GM12878 (cell line): ENCODE measurements at regions not wholly inside any gene's neighbourhood (a gene's known extent, or its start where the extent isn't known, plus 50 kb on each side); places are given as distances from the start of the nearest gene placed in this dataset.

Source experiments
- ATAC-seq: fragments of 200-7000 bp; cut with Tn5 transposase; 3 replicates; pipeline ENCODE4 v1.9.1; 2020; ENCODE audit warnings: mild to moderate bottlenecking, moderate library complexity
- BruUV-seq: library from RNA; stranded (reverse); fragments of 400-500 nt; replicated peaks from 2 replicates; lab custom pipeline; 2021; lab: Mats Ljungman, UMichigan
- CTCF ChIA-PET: fragments of 300-600 bp; sonication (Branson Sonifier 250); formaldehyde crosslinking; extraction: SDS; loops from one replicate; lab custom pipeline; 2021; ENCODE audit warnings: inconsistent platforms; lab: Yijun Ruan, JAX
- POLR2A ChIA-PET: fragments of 350-600 bp; formaldehyde crosslinking; extraction: SDS; loops from one replicate; lab custom pipeline; 2021; ENCODE audit warnings: inconsistent platforms; lab: Charles Lee
- RAD21 ChIA-PET: fragments of 300-600 bp; sonication (Branson Sonifier 250); formaldehyde crosslinking; loops from one replicate; lab custom pipeline; 2023; ENCODE audit warnings: antibody characterized with exemption; ENCODE audit not compliant: unreplicated experiment; lab: Charles Lee
- SMC1A ChIA-PET: fragments of 300-600 bp; sonication (Branson Sonifier 250); formaldehyde crosslinking; loops from one replicate; lab custom pipeline; 2023; ENCODE audit not compliant: unreplicated experiment, uncharacterized antibody; lab: Charles Lee
- DNase-seq: peaks from one replicate; pipeline ENCODE4 v3.0.0-alpha.2; 2011; ENCODE audit warnings: low read depth, low spot score
- FAIRE-seq: peaks from 3 replicates; lab custom pipeline; 2011; peaks lifted over from hg19 to GRCh38; lab: Jason Lieb, UNC
- H2AFZ ChIP-seq: 2 replicates; pipeline ENCODE4 v1.6.0; 2011; ENCODE audit warnings: low read depth, low read length, control low read depth; ENCODE audit not compliant: control insufficient read depth
- H3K27ac ChIP-seq: 2 replicates; pipeline ENCODE4 v1.5.1; 2011; ENCODE audit warnings: control low read depth; ENCODE audit not compliant: control insufficient read depth, insufficient read depth
- H3K27me3 ChIP-seq, 2 experiments: replicated peaks in 1 of 2; 2 replicates each; pipeline versions ENCODE4 v1.6.0 to v1.6.1; 2011; ENCODE audit warnings: low read length in 1 of 2; ENCODE audit not compliant: control insufficient read depth in 2 of 2, insufficient read depth in 2 of 2
- H3K36me3 ChIP-seq, 2 experiments: 2 replicates each; pipeline ENCODE4 v1.5.1; 2011; ENCODE audit warnings: low read length in 1 of 2; ENCODE audit not compliant: control insufficient read depth in 2 of 2, insufficient read depth in 2 of 2
- H3K4me1 ChIP-seq: 2 replicates; pipeline ENCODE4 v1.6.1; 2011; ENCODE audit warnings: mild to moderate bottlenecking, low read length, moderate library complexity, mixed read lengths; ENCODE audit not compliant: control insufficient read depth, insufficient read depth
- H3K4me2 ChIP-seq: 2 replicates; pipeline ENCODE4 v1.6.0; 2011; ENCODE audit warnings: control low read depth; ENCODE audit not compliant: control insufficient read depth, insufficient read depth
- H3K4me3 ChIP-seq: fragments of 200-600 bp; sonication (generic); 2 replicates; pipeline ENCODE4 v1.5.1; 2016
- H3K79me2 ChIP-seq: 2 replicates; pipeline ENCODE4 v1.6.0; 2011; ENCODE audit warnings: low read length; ENCODE audit not compliant: control insufficient read depth, insufficient read depth
- H3K9ac ChIP-seq: 2 replicates; pipeline ENCODE4 v1.8.0; 2011; ENCODE audit warnings: low read length, control low read depth, mixed read lengths; ENCODE audit not compliant: control insufficient read depth, insufficient read depth
- H3K9me3 ChIP-seq: replicated peaks from 3 replicates; pipeline ENCODE4 v1.5.1; 2011; ENCODE audit warnings: mild to moderate bottlenecking, low read length; ENCODE audit not compliant: control insufficient read depth, insufficient read depth
- H4K20me1 ChIP-seq: 2 replicates; pipeline ENCODE4 v1.6.0; 2011; ENCODE audit not compliant: control insufficient read depth, insufficient read depth
- BCL3 ChIP-seq: IDR thresholded peaks from 2 replicates; pipeline ENCODE4 v1.6.1; 2011; ENCODE audit warnings: borderline replicate concordance, low read depth, mild to moderate bottlenecking, moderate library complexity, low read length; ENCODE audit not compliant: insufficient read depth, poor library complexity, severe bottlenecking
- BRCA1 ChIP-seq: IDR thresholded peaks from 2 replicates; pipeline ENCODE4 v1.6.1; 2011; ENCODE audit warnings: low read depth, low read length, improper control_type of control experiment
- CHD2 ChIP-seq: IDR thresholded peaks from 2 replicates; pipeline ENCODE4 v1.6.1; 2011; ENCODE audit warnings: low read depth, low read length, improper control_type of control experiment, borderline replicate concordance
- CREM ChIP-seq: IDR thresholded peaks from 2 replicates; pipeline ENCODE4 v1.6.1; 2014; ENCODE audit warnings: antibody characterized with exemption, low read depth
- DPF2 ChIP-seq: fragments of 450-650 bp; IDR thresholded peaks from 2 replicates; pipeline ENCODE4 v1.6.1; 2017; ENCODE audit warnings: mild to moderate bottlenecking
- EED ChIP-seq: sonication (generic); IDR thresholded peaks from 2 replicates; pipeline ENCODE4 v1.6.1; 2016; ENCODE audit warnings: antibody characterized with exemption, low read depth
- FOS ChIP-seq: IDR thresholded peaks from 3 replicates; pipeline ENCODE4 v1.6.1; 2011; ENCODE audit warnings: borderline replicate concordance; ENCODE audit not compliant: insufficient read length; ENCODE audit errors: extremely low read depth
- KLF5 ChIP-seq: fragments of 450-650 bp; IDR thresholded peaks from 2 replicates; pipeline ENCODE4 v1.6.1; 2014; ENCODE audit warnings: mild to moderate bottlenecking; ENCODE audit not compliant: partially characterized antibody
- LARP7 ChIP-seq: fragments of 450-650 bp; IDR thresholded peaks from 2 replicates; pipeline ENCODE4 v1.6.1; 2017; ENCODE audit warnings: mild to moderate bottlenecking
- NKRF ChIP-seq: fragments of 450-650 bp; conservative IDR thresholded peaks from 2 replicates; pipeline ENCODE4 v1.6.1; 2017; ENCODE audit warnings: mild to moderate bottlenecking, moderate library complexity
- PAX8 ChIP-seq: fragments of 450-650 bp; IDR thresholded peaks from 2 replicates; pipeline ENCODE4 v1.6.1; 2017; ENCODE audit warnings: mild to moderate bottlenecking, moderate library complexity
- POLR2AphosphoS2 ChIP-seq: IDR thresholded peaks from 2 replicates; pipeline ENCODE4 v1.6.1; 2011; ENCODE audit warnings: low read depth, mild to moderate bottlenecking, low read length, improper control_type of control experiment, moderate library complexity
- POLR2AphosphoS5 ChIP-seq: IDR thresholded peaks from 2 replicates; pipeline ENCODE4 v1.6.1; 2011; ENCODE audit warnings: mild to moderate bottlenecking, low read length, inconsistent platforms
- SP1 ChIP-seq: IDR thresholded peaks from one replicate; pipeline ENCODE4 v1.6.1; 2011; ENCODE audit warnings: low read depth, low read length
- SPI1 ChIP-seq: IDR thresholded peaks from 2 replicates; pipeline ENCODE4 v1.6.1; 2011; ENCODE audit warnings: low read depth, mild to moderate bottlenecking, low read length, moderate library complexity, borderline replicate concordance; ENCODE audit not compliant: insufficient read depth
- SREBF2 ChIP-seq: IDR thresholded peaks from 2 replicates; pipeline ENCODE4 v1.6.1; 2012; ENCODE audit warnings: mild to moderate bottlenecking, low read length
- STAT3 ChIP-seq: IDR thresholded peaks from 2 replicates; pipeline ENCODE4 v1.6.1; 2011; ENCODE audit warnings: low read depth, low read length, improper control_type of control experiment
- SUZ12 ChIP-seq: fragments of 200-600 bp; sonication (generic); IDR thresholded peaks from one replicate; pipeline ENCODE4 v1.6.1; 2018; ENCODE audit warnings: antibody characterized with exemption, mild to moderate bottlenecking; ENCODE audit not compliant: unreplicated experiment
- USF1 ChIP-seq: IDR thresholded peaks from 2 replicates; pipeline ENCODE4 v1.6.1; 2011; ENCODE audit warnings: borderline replicate concordance, low read depth, mild to moderate bottlenecking, moderate library complexity, mixed read lengths, low read length; ENCODE audit not compliant: insufficient read depth; ENCODE audit errors: extremely low read length
- YY1 ChIP-seq: IDR thresholded peaks from 2 replicates; pipeline ENCODE4 v1.6.1; 2011; ENCODE audit warnings: low read depth, mild to moderate bottlenecking, low read length
- WGBS: methylation state at CpG from one replicate; pipeline ENCODE4 v1.1.6; 2016; ENCODE audit warnings: low lambda C conversion rate; ENCODE audit not compliant: insufficient replicate concordance, insufficient coverage; ENCODE audit errors: missing lambda C conversion rate; 5-methylcytosine and 5-hydroxymethylcytosine counted together
- in situ Hi-C: fragments of 300-500 bp; cut with MboI; formaldehyde crosslinking; loops from 9 replicates; pipeline ENCODE4 v1.14.3; 2018; ENCODE audit warnings: mixed read lengths
- intact Hi-C: fragments of 100-400 bp; cut with micrococcal nuclease; formaldehyde crosslinking; loops from one replicate; pipeline ENCODE4 v1.14.2; 2022; ENCODE audit not compliant: unreplicated experiment

- TF ChIP-seq KLF5, result no peak
- TF ChIP-seq PAX8, result no peak
- TF ChIP-seq BCL3, result no peak
- no peak for TF ChIP-seq SPI1
- no peak for TF ChIP-seq STAT3
These were observed 153.0 kb downstream of the PLCE1 start (continued) for GRCh38 chr10:94146746-94147145.

GRCh38 chr10:94149702-94150101 lies 156.0 kb downstream of the PLCE1 start:
- POLR2A ChIA-PET, result no interaction called here
- no peaks in the 10 kb centered on the region for H3K79me2 ChIP-seq
- no peaks in the 10 kb centered on the region; the same call in 2 of the 3 replicates for H3K9me3 ChIP-seq
- DNase-seq (no peak), ATAC-seq (no peak), FAIRE-seq (no peak)
- in situ Hi-C loops, result no loop called here
- BruUV-seq, result no TSS peak
- no peaks in the 10 kb centered on the region for H3K4me1 ChIP-seq
- H2AFZ ChIP-seq, result no peak overlapping the region
- intact Hi-C loops, result no loop called here
- 0% methylated on average over 2 of the region's 2 CpGs for WGBS
- SMC1A ChIA-PET, result no interaction called here
- H3K4me2 ChIP-seq, result no peak overlapping the region
- RAD21 ChIA-PET, result no interaction called here
- H4K20me1 ChIP-seq, result no peaks in the 10 kb centered on the region
- H3K9ac ChIP-seq, result no peak overlapping the region
- H3K4me3 ChIP-seq, result no peak overlapping the region
- no peaks in the 10 kb centered on the region; a peak in 1 of 4 replicates for H3K27me3 ChIP-seq
- no peak overlapping the region for H3K27ac ChIP-seq
- CTCF ChIA-PET, result no interaction called here
- no peaks in the 10 kb centered on the region for H3K36me3 ChIP-seq
- no peak for TF ChIP-seq BRCA1
- no peak for TF ChIP-seq BCL3
- no peak for TF ChIP-seq CREM
- no peak for TF ChIP-seq POLR2AphosphoS5
- no peak for TF ChIP-seq POLR2AphosphoS2
- no peak for TF ChIP-seq EED
- TF ChIP-seq DPF2, result no peak
- TF ChIP-seq USF1, result no peak
- TF ChIP-seq SP1, result no peak
- TF ChIP-seq FOS, result no peak
- no peak for TF ChIP-seq YY1
- no peak for TF ChIP-seq NKRF
- no peak for TF ChIP-seq SUZ12
- TF ChIP-seq SREBF2, result no peak
- TF ChIP-seq CHD2, result no peak
- no peak for TF ChIP-seq LARP7
